Endothelial cell of umbilical vein (primary cell): ENCODE measurements at regions not wholly inside any gene's neighbourhood (a gene's known extent, or its start where the extent isn't known, plus 50 kb on each side); places are given as distances from the start of the nearest gene placed in this dataset.

Experiments used
- BruUV-seq: library from RNA; stranded (reverse); fragments of 400-500 nt; replicated peaks from 2 replicates; lab custom pipeline; 2021; lab: Mats Ljungman, UMichigan
- CTCF ChIA-PET: fragments of 300-600, 350-600 bp; sonication (Branson Sonifier 250); formaldehyde crosslinking; loops from one replicate; lab custom pipeline; 2021; ENCODE audit warnings: antibody characterized with exemption, inconsistent platforms; lab: Charles Lee
- POLR2A ChIA-PET: fragments of 300-600, 350-600 bp; sonication (Branson Sonifier 250); formaldehyde crosslinking; loops from one replicate; lab custom pipeline; 2021; ENCODE audit warnings: antibody characterized with exemption, inconsistent platforms; lab: Charles Lee
- DNase-seq: peaks from one replicate; pipeline ENCODE4 v3.0.0-alpha.2; 2011; ENCODE audit warnings: low read depth, low spot score
- FAIRE-seq: peaks from 2 replicates; lab custom pipeline; 2011; peaks lifted over from hg19 to GRCh38; lab: Jason Lieb, UNC
- H2AFZ ChIP-seq: 2 replicates; pipeline ENCODE4 v1.6.0; 2012; ENCODE audit warnings: low read depth, low read length, control low read depth, inconsistent platforms
- H3K27ac ChIP-seq: 2 replicates; pipeline ENCODE4 v1.5.1; 2011; ENCODE audit warnings: low read depth, mild to moderate bottlenecking, control low read depth, low read length, moderate library complexity; ENCODE audit not compliant: insufficient read depth
- H3K27me3 ChIP-seq, 2 experiments: 2 replicates each; pipeline versions ENCODE4 v1.6.0 to v1.6.1; 2011; ENCODE audit warnings: low read length in 2 of 2, mixed read lengths in 1 of 2; ENCODE audit not compliant: control insufficient read depth in 2 of 2, insufficient read depth in 2 of 2
- H3K36me3 ChIP-seq, 2 experiments: 2 replicates in 1 of 2; 3 replicates in 1 of 2; pipeline ENCODE4 v1.5.1; 2011; ENCODE audit warnings: low read length in 2 of 2, mild to moderate bottlenecking in 1 of 2, moderate library complexity in 1 of 2; ENCODE audit not compliant: control insufficient read depth in 2 of 2, insufficient read depth in 2 of 2; ENCODE audit errors: extremely low read depth in 1 of 2
- H3K4me1 ChIP-seq: 3 replicates; pipeline ENCODE4 v1.5.1; 2011; ENCODE audit warnings: mild to moderate bottlenecking, low read length; ENCODE audit not compliant: control insufficient read depth, insufficient read depth; ENCODE audit errors: extremely low read depth
- H3K4me2 ChIP-seq: 2 replicates; pipeline ENCODE4 v1.6.1; 2011; ENCODE audit warnings: low read length, control low read depth, mixed read lengths; ENCODE audit not compliant: insufficient read depth
- H3K4me3 ChIP-seq, 3 experiments: fragments of 200-600 bp in 1 of 3; sonication (generic), shearing (Covaris generic) in 1 of 3; replicated peaks in 1 of 3; 2 replicates each; pipeline ENCODE4 v1.5.1; 2011 to 2016; ENCODE audit warnings: control low read depth in 3 of 3, low read length in 3 of 3, mild to moderate bottlenecking in 2 of 3, inconsistent platforms in 1 of 3, low read depth in 1 of 3, moderate library complexity in 1 of 3; ENCODE audit not compliant: insufficient read depth in 1 of 3
- H3K79me2 ChIP-seq: 2 replicates; pipeline ENCODE4 v1.6.0; 2012; ENCODE audit warnings: low read length, inconsistent platforms; ENCODE audit not compliant: control insufficient read depth, insufficient read depth
- H3K9ac ChIP-seq: replicated peaks from 2 replicates; pipeline ENCODE3; 2011; ENCODE audit warnings: low read length, control low read depth; ENCODE audit not compliant: insufficient read depth; ENCODE audit errors: extremely low read depth
- H3K9me1 ChIP-seq: replicated peaks from 3 replicates; pipeline ENCODE4 v1.6.0; 2011; ENCODE audit warnings: mild to moderate bottlenecking, low read length; ENCODE audit not compliant: control insufficient read depth, insufficient read depth; ENCODE audit errors: extremely low read depth
- H3K9me3 ChIP-seq: replicated peaks from 2 replicates; pipeline ENCODE4 v1.5.1; 2012; ENCODE audit warnings: low read length, inconsistent platforms; ENCODE audit not compliant: control insufficient read depth, insufficient read depth
- H4K20me1 ChIP-seq: replicated peaks from 2 replicates; pipeline ENCODE3; 2011; ENCODE audit warnings: mild to moderate bottlenecking, low read length; ENCODE audit not compliant: control insufficient read depth, insufficient read depth; ENCODE audit errors: extremely low read depth
- EZH2 ChIP-seq: IDR thresholded peaks from 2 replicates; pipeline ENCODE4 v1.6.1; 2012; ENCODE audit warnings: borderline replicate concordance, low read depth, mild to moderate bottlenecking, moderate library complexity, low read length, inconsistent platforms; ENCODE audit not compliant: severe bottlenecking
- FOS ChIP-seq: IDR thresholded peaks from 2 replicates; pipeline ENCODE4 v1.6.1; 2011; ENCODE audit warnings: mild to moderate bottlenecking, low read length, moderate library complexity, borderline replicate concordance; ENCODE audit not compliant: insufficient read depth
- GATA2 ChIP-seq: IDR thresholded peaks from 2 replicates; pipeline ENCODE4 v1.7.0; 2011; ENCODE audit warnings: low read depth, mild to moderate bottlenecking, moderate library complexity, mixed read lengths, low read length; ENCODE audit not compliant: insufficient read length, insufficient read depth
- JUN ChIP-seq: IDR thresholded peaks from 2 replicates; pipeline ENCODE4 v1.6.1; 2011; ENCODE audit warnings: borderline replicate concordance, low read depth; ENCODE audit not compliant: insufficient read length, insufficient read depth
- MYC ChIP-seq: IDR thresholded peaks from one replicate; pipeline ENCODE4 v1.6.1; 2011; ENCODE audit warnings: mild to moderate bottlenecking, low read depth, low read length
- POLR2A ChIP-seq: IDR thresholded peaks from 2 replicates; pipeline ENCODE4 v1.6.1; 2012; ENCODE audit warnings: low read depth, mild to moderate bottlenecking, control low read depth, low read length
- POLR2AphosphoS5 ChIP-seq: IDR thresholded peaks from 2 replicates; pipeline ENCODE4 v1.6.1; 2012; ENCODE audit warnings: low read depth, mild to moderate bottlenecking, control low read depth, low read length, moderate library complexity; ENCODE audit not compliant: insufficient read depth
- dilution Hi-C: fragments of 300-500 bp; cut with MboI; formaldehyde crosslinking; loops from one replicate; pipeline ENCODE4 v1.15.0; 2019; ENCODE audit warnings: low sequenced_read_pairs; ENCODE audit not compliant: extremely low pct_ligation_motif_present
- intact Hi-C: fragments of 100-400 bp; cut with micrococcal nuclease; formaldehyde crosslinking; loops from one replicate; pipeline ENCODE4 v1.10.0; 2022
- TF ChIP-seq, protein P1 (sequence below), 2 donors: IDR thresholded peaks; 1 replicate in 1 of 2; 2 replicates in 1 of 2; pipeline ENCODE4 v1.5.1; 2011; ENCODE audit warnings: low read length in 2 of 2, mild to moderate bottlenecking in 2 of 2, moderate library complexity in 2 of 2, control low read depth in 1 of 2, inconsistent platforms in 1 of 2, low read depth in 1 of 2; ENCODE audit not compliant: insufficient read depth in 1 of 2; ENCODE audit errors: extremely low read depth in 1 of 2
- TF ChIP-seq, protein P2 (sequence below): IDR thresholded peaks from 2 replicates; pipeline ENCODE4 v1.6.1; 2011; ENCODE audit not compliant: insufficient read depth, insufficient read length

DNA sequence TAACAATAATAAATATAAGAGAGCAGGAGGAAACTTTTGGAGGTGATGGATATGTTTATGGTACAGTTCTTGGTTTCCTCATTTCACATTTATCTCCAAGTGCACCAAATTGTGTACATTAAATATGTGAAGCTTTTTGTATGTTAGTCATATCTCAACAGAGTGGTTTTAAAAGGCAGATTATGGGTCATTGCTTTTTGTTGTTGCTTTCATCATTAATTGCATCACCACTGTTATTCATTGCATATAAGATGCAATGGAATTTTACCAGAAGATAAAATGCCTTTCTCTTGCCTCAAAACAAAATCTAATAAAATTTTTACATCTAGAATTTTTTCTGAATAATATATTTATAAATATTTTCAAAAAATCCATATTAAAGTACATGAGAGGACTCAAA, 1198.9 kb upstream of the GBE1 start:
- Histone ChIP-seq H3K27ac (no peak overlapping the region), H3K79me2 (no peaks in the 10 kb centered on the region), H3K9ac (no peak overlapping the region), H3K4me2 (no peak overlapping the region), H3K27me3 (no peaks in the 10 kb centered on the region), H3K9me1 (no peaks in the 10 kb centered on the region), H3K4me1 (no peaks in the 10 kb centered on the region), H3K9me3 (peaks cover 2% of the 10 kb centered on the region), H4K20me1 (no peaks in the 10 kb centered on the region), H3K4me3 (no peak overlapping the region), H3K36me3 (no peaks in the 10 kb centered on the region), H2AFZ (no peak overlapping the region)
- ChIA-PET POLR2A (no interaction called here), CTCF (no interaction called here)
- DNase-seq (no peak), FAIRE-seq (no peak)
- no TSS peak for BruUV-seq
- intact Hi-C loops: no loop called here
- TF ChIP-seq MYC (no peak), JUN (no peak), POLR2A (no peak), EZH2 (no peak), GATA2 (no peak), POLR2AphosphoS5 (no peak), FOS (no peak)
- TF ChIP-seq, protein P1, sequence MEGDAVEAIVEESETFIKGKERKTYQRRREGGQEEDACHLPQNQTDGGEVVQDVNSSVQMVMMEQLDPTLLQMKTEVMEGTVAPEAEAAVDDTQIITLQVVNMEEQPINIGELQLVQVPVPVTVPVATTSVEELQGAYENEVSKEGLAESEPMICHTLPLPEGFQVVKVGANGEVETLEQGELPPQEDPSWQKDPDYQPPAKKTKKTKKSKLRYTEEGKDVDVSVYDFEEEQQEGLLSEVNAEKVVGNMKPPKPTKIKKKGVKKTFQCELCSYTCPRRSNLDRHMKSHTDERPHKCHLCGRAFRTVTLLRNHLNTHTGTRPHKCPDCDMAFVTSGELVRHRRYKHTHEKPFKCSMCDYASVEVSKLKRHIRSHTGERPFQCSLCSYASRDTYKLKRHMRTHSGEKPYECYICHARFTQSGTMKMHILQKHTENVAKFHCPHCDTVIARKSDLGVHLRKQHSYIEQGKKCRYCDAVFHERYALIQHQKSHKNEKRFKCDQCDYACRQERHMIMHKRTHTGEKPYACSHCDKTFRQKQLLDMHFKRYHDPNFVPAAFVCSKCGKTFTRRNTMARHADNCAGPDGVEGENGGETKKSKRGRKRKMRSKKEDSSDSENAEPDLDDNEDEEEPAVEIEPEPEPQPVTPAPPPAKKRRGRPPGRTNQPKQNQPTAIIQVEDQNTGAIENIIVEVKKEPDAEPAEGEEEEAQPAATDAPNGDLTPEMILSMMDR (IDR thresholded peaks at IDR 0.05; ENCODE audit: extremely low read depth in 1 of 2, insufficient read depth in 1 of 2, low read depth in 1 of 2, low read length in 2 of 2): no peak
- TF ChIP-seq, protein P2, sequence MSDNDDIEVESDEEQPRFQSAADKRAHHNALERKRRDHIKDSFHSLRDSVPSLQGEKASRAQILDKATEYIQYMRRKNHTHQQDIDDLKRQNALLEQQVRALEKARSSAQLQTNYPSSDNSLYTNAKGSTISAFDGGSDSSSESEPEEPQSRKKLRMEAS: no peak
- dilution Hi-C loops: no loop called here
